ENCODE measurements at regions not wholly inside any gene's neighbourhood (a gene's known extent, or its start where the extent isn't known, plus 50 kb on each side); places are given as distances from the start of the nearest gene placed in this dataset.

DNA sequence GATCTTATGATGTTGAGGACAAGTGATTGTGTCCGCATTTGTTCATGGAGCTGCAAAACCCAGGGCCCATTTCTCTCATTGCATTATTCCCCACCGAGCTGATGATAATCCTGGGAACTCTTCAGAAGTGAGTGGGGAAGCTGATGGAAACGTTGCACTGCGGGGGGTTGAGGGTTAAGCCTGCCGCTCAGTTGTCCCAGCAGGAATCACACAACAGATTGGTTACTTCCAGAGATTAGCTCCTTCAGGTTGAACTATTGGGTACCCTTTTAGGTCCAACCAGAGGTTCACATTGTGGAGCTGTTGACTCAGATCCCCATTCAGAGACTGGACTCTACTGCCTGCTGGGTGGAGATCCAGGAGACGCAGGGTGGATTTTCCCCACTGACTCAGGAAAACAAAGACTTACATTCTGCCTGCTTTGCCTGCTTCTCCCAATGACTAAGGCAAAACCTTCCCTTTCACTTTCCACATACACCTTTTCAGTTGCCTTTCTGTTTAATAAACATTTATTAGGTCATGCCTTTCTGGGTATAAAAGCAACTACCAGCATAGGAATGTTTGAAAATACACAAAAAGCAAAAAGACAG, 286.4 kb downstream of the TXNL1 start:
- TF ChIP-seq SPI1 (IDR thresholded peaks at IDR 0.05; ENCODE audit: low read depth, low read length) (no peak), TAF1 (IDR thresholded peaks at IDR 0.05; ENCODE audit: low read depth, low read length) (no peak), PAX5 (IDR thresholded peaks at IDR 0.05; ENCODE audit: insufficient read depth, low read length, severe bottlenecking) (no peak), POLR2A (IDR thresholded peaks at IDR 0.05; ENCODE audit: low read depth, low read length) (no peak), POU2F2 (IDR thresholded peaks at IDR 0.05; ENCODE audit: low read depth, low read length) (no peak), POLR2AphosphoS5 (IDR thresholded peaks at IDR 0.05; ENCODE audit: low read depth, low read length) (no peak)
- FAIRE-seq (no peak), DNase-seq (ENCODE audit: insufficient read length, low spot score) (no peak)

DNA sequence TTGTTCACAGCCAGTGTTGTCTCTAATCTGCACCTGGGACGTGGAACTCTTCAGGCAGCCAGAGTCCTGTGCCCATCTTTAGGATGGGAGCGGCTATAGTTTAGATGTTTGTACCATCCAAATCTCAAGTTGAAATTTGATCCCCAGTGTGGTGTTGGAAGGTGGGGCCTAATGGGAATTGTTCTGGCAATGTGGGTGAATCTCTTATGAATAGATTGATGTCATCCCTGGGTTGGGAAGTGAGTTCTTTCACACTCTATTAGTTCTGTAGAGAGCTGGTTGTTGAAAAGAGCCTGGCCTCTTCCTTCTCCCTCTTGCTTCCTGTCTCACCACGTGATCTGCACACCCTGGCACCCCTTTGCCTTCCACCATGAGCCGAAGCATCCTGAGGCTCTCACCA, 300.9 kb downstream of the TXNL1 start:
- no peak for DNase-seq (ENCODE audit: insufficient read length, low spot score)
- FAIRE-seq, result no peak
- TF ChIP-seq PAX5 (IDR thresholded peaks at IDR 0.05; ENCODE audit: insufficient read depth, low read length, severe bottlenecking), result no peak

DNA sequence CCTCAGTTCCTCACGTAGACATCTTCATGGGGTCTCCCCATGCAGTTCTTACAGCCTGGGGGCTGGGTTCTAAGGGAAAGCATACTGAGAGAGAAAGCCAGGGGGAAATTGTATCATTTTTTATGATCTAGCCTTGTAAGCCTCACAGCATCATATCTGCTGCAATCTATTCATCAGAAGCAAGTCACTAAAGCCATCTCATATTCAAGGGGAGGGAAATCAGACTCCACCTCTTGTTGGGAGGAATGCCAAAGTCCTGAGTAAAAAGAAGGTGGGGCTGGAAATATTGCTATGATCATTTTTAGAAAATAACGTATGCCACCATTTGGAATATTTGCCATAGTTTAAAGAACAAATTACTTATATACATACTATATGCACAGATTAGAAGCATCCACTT, 304.6 kb downstream of the TXNL1 start:
- DNase-seq (ENCODE audit: insufficient read length, low spot score) (no peak), FAIRE-seq (no peak)
- TF ChIP-seq TAF1 (IDR thresholded peaks at IDR 0.05; ENCODE audit: low read depth, low read length) (no peak), PAX5 (IDR thresholded peaks at IDR 0.05; ENCODE audit: insufficient read depth, low read length, severe bottlenecking) (no peak), SPI1 (IDR thresholded peaks at IDR 0.05; ENCODE audit: low read depth, low read length) (no peak), POLR2A (IDR thresholded peaks at IDR 0.05; ENCODE audit: low read depth, low read length) (no peak), POU2F2 (IDR thresholded peaks at IDR 0.05; ENCODE audit: low read depth, low read length) (no peak), POLR2AphosphoS5 (IDR thresholded peaks at IDR 0.05; ENCODE audit: low read depth, low read length) (no peak)

DNA sequence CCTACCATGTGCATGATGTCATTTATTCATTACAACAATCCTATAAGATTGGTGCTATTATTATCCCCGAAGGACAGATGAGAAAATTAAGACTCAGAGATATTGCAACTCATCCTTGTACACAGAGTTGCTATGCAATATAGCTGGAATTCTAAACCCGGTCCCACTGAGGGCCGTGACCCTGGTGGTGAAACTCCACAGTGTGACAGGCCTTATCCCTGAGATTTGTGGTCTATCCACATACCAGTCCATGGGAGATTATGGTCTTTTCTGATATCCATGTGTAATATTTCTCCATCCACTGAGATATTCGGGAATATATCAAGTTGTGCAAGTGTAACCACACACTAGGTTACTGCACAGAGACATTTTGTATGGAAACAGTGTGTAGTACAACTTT, 305.2 kb downstream of the TXNL1 start:
- FAIRE-seq (no peak), DNase-seq (ENCODE audit: insufficient read length, low spot score) (no peak)
- TF ChIP-seq POLR2AphosphoS5 (IDR thresholded peaks at IDR 0.05; ENCODE audit: low read depth, low read length) (no peak), POLR2A (IDR thresholded peaks at IDR 0.05; ENCODE audit: low read depth, low read length) (no peak), PAX5 (IDR thresholded peaks at IDR 0.05; ENCODE audit: insufficient read depth, low read length, severe bottlenecking) (no peak), POU2F2 (IDR thresholded peaks at IDR 0.05; ENCODE audit: low read depth, low read length) (no peak), TAF1 (IDR thresholded peaks at IDR 0.05; ENCODE audit: low read depth, low read length) (no peak), SPI1 (IDR thresholded peaks at IDR 0.05; ENCODE audit: low read depth, low read length) (no peak)

DNA sequence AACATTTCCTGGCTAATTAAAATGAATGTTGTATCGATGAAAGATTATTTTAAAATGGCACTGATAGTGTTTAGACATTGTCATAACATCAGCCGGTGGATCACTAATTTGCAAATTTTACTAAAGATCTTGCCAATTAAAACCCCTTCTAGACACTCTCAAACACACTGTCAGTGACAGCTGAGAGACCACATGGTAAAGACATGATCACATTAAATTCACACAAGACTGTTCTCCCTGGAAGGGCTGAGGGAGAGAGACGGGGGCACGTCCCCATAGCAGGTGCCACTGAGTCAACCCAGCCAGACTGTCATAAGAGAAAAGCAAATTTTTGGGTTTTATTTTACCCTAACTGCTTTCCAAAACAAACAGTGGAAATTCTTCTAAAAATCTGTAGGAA, 306.0 kb downstream of the TXNL1 start:
- no peak for DNase-seq (ENCODE audit: insufficient read length, low spot score)
- TF ChIP-seq PAX5 (IDR thresholded peaks at IDR 0.05; ENCODE audit: insufficient read depth, low read length, severe bottlenecking) (no peak), POLR2AphosphoS5 (IDR thresholded peaks at IDR 0.05; ENCODE audit: low read depth, low read length) (no peak), TAF1 (IDR thresholded peaks at IDR 0.05; ENCODE audit: low read depth, low read length) (no peak)
- no peak for FAIRE-seq

DNA sequence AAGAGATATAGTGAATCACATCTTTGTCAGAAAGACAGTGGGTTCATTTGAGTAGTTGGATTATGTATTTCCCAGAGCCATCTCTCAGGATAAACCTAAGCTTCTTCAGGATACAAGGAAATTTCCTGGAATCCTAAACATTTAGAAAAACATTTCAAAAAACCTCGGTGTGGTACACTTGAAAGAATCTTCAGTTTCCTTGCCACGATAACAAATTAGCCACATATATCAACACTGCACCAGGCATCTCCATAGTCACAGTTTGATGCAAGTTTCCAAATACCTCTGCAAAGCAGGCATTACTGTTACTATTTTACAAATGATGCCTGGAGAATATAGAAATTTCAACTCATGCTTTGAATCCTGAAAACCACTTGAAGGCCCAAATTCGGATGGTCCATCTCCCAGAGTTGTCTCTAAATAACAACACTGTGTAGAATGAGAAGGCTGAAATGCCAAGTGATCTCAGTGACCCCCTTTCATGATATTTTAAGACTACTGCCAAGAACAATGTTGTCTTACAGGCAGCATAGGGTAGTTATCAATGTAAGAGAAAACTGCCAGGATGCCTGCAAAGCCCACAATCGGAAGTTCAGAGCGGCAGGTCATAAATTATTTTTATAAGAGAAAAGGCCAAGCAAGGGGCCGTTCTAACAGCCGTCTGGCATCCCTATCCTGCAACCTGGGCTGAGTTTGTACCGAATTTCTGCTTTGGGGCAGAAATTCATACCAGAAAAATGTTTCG, 307.9 kb downstream of the TXNL1 start:
- FAIRE-seq (no peak), DNase-seq (ENCODE audit: insufficient read length, low spot score) (no peak)
- TF ChIP-seq PAX5 (IDR thresholded peaks at IDR 0.05; ENCODE audit: insufficient read depth, low read length, severe bottlenecking) (no peak), POLR2A (IDR thresholded peaks at IDR 0.05; ENCODE audit: low read depth, low read length) (no peak), SPI1 (IDR thresholded peaks at IDR 0.05; ENCODE audit: low read depth, low read length) (no peak), POU2F2 (IDR thresholded peaks at IDR 0.05; ENCODE audit: low read depth, low read length) (no peak), TAF1 (IDR thresholded peaks at IDR 0.05; ENCODE audit: low read depth, low read length) (no peak), POLR2AphosphoS5 (IDR thresholded peaks at IDR 0.05; ENCODE audit: low read depth, low read length) (no peak)

DNA sequence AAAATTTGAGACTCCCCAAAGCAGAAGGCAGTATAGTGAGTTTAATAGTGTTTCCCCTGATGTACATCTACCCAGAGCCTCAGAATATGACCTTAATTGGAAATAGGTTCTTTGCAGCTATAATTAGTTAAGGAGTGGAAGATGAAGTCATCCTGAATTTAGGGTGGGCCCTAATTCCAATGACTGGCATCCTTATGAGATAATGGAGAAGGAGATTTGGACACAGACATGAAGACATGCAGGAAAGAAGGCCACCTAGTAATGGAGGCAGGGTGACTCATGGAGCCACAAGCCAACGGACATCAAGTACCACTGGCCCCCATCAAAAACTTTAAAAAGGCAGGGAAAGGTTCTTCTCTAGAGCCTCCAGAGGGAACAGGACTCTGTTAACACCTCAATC, 308.9 kb downstream of the TXNL1 start:
- DNase-seq (ENCODE audit: insufficient read length, low spot score) (no peak), FAIRE-seq (no peak)
- TF ChIP-seq SPI1 (IDR thresholded peaks at IDR 0.05; ENCODE audit: low read depth, low read length) (no peak), POLR2A (IDR thresholded peaks at IDR 0.05; ENCODE audit: low read depth, low read length) (no peak), TAF1 (IDR thresholded peaks at IDR 0.05; ENCODE audit: low read depth, low read length) (no peak), POLR2AphosphoS5 (IDR thresholded peaks at IDR 0.05; ENCODE audit: low read depth, low read length) (no peak), POU2F2 (IDR thresholded peaks at IDR 0.05; ENCODE audit: low read depth, low read length) (no peak), PAX5 (IDR thresholded peaks at IDR 0.05; ENCODE audit: insufficient read depth, low read length, severe bottlenecking) (no peak)

DNA sequence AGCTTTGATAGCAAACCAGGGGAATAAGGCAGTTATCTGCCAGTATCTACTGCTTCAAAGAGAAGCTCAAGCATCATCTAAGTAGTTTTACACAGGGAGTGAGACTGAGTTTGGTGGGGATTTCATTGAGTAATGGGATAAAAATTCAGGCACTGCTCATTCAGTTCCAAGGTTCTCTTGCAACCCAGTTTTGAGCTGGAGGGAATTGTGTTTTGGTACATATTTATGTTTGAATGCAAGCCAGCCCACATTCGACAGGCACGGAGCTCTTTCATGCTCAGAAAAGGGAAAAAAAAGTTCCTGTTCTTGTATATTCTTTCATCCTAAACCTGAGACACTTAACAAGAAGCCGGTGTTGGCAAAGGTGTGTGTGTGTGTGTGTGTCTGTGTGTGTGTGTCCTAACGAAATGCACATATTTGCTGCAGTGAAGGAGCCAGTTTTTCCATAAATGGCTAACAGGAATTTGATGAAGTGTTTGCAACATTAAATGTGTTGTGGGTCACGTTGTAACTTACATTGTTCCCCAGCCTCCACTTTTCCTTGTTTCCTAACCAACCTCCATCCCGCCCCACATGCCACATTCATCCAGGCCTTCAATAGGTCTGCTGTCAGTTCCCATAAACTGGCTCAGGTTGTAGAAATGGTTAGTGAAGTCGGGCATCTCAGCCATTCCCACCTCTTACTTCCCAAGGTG, 311.1 kb downstream of the TXNL1 start:
- FAIRE-seq (no peak), DNase-seq (ENCODE audit: insufficient read length, low spot score) (no peak)
- TF ChIP-seq TAF1 (IDR thresholded peaks at IDR 0.05; ENCODE audit: low read depth, low read length) (no peak), PAX5 (IDR thresholded peaks at IDR 0.05; ENCODE audit: insufficient read depth, low read length, severe bottlenecking) (no peak), SPI1 (IDR thresholded peaks at IDR 0.05; ENCODE audit: low read depth, low read length) (no peak), POU2F2 (IDR thresholded peaks at IDR 0.05; ENCODE audit: low read depth, low read length) (no peak), POLR2AphosphoS5 (IDR thresholded peaks at IDR 0.05; ENCODE audit: low read depth, low read length) (no peak), POLR2A (IDR thresholded peaks at IDR 0.05; ENCODE audit: low read depth, low read length) (no peak)

DNA sequence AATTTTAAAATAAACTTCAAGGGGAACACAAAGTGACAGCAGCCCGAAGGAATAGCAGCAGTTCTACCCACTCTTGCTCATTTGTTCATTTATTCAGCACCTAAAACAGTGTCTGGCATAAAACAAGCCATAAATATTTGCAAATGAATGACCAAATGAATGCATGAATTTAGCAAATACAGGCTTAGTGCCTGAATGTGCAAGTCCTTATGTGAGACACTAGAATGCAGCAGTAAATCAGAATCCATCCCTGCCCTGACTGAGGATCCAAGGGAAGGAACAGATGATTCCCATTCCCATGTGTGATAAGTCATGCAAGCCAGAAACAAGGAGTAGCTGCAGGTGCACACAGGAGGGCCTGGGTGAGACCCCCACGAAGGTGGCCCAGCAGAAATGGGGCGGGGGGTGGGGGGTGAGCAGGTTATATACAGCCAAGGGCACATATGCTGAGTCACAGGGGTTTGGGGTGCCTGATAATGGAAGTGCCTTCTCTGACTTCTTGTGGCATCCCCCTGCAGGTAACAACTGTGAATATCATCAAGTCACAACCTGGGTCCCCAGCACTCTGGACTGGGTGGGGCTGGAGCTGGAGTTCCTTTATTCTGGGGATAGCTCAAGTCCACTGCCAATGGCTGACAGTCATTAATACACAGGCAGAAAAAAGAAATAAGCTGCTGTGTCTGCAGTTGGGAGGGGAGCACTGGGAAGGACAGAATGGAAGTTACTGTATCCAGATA, 311.9 kb downstream of the TXNL1 start:
- no peak for FAIRE-seq
- TF ChIP-seq POLR2AphosphoS5 (IDR thresholded peaks at IDR 0.05; ENCODE audit: low read depth, low read length), result no peak
- TF ChIP-seq SPI1 (IDR thresholded peaks at IDR 0.05; ENCODE audit: low read depth, low read length), result no peak
- no peak for TF ChIP-seq PAX5 (IDR thresholded peaks at IDR 0.05; ENCODE audit: insufficient read depth, low read length, severe bottlenecking)
- no peak for TF ChIP-seq POU2F2 (IDR thresholded peaks at IDR 0.05; ENCODE audit: low read depth, low read length)
- no peak for TF ChIP-seq TAF1 (IDR thresholded peaks at IDR 0.05; ENCODE audit: low read depth, low read length)
- no peak for TF ChIP-seq POLR2A (IDR thresholded peaks at IDR 0.05; ENCODE audit: low read depth, low read length)
- no peak for DNase-seq (ENCODE audit: insufficient read length, low spot score)

Measured in GM12891 (cell line).